ENCODE measurements at regions not wholly inside any gene's neighbourhood (a gene's known extent, or its start where the extent isn't known, plus 50 kb on each side); places are given as distances from the start of the nearest gene placed in this dataset.
A peak's percentile ranks its signal among the peaks of the same experiment; 100 is the strongest.
"Not testable (repeated sequence)": the region's sequence is repeated elsewhere in the genome, so short reads cannot be mapped to it uniquely, and the experiment has no call there.

DNA sequence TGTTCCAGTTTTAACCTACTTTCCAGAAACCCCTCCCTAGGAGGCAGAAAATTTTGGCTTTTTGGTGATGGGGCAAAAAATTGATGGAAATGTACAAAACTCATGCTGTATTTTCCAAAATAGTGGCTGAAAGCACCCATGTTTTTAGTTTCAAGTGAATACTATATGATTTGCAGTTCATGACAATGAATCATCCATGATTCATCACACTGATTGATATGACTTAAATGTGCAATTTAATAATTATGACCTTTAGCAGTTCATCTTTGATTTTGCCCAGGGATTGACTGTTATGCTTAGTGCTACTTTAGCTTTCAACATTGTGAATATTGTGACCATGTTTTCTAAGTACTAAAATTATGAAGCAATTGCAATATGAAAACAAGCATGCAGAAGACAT, 478.7 kb downstream of the HTR1B start:
- DNase-seq (ENCODE audit: low read depth, low spot score), result no peak

DNA sequence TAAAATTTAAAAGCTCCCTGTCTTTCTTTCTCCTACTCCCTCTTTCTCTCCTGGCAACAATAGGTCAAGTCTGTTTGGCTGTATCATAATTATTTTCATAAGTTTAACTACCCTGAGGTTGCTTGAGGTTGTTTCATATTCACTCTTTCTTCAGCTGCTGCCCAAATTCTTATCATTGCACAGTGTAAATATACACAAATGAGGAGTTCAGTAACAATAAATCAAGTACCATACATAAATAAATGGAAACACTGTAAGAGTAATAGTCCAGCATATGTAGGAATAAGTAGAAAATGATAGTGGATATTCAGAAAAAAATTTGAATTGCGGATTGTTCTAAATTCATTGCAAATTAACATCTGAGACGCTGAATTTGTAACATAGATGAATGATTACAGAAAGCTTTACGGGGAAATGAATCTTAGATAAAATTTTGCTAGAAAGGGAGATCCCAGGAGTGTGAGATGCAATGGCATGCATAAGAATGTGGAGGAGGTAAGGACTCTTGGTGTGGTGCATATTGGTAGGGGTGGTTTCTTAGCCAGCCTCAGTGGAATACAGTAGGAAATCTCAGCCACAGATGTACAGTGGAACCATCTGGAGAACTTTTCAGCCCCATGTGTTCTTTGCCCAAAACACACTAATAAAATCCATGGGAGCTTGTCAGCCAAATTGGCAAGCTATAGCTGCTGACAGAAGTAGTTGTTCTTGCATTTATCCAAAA, 480.7 kb downstream of the HTR1B start:
- no peak for DNase-seq (ENCODE audit: low read depth, low spot score)

DNA sequence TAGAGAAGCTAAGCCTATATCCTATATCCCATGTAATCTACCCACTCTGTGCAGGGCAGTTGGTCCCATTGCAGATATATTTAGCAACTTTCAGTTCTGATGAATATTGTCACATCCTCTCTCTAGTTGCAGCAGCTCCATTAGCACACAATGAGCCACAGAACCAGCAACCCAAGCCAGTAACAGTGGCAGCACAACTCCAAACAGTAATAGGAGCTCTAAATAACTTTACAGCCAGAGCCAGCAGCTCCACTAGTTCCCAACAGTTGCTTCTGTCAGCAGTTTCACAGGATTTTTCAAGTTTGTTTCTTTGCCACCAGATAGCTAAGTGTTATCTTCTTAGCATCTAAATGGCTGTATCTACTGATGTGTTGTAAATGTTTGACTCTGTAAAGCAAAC, 490.8 kb downstream of the HTR1B start:
- DNase-seq (ENCODE audit: low read depth, low spot score), result no peak

DNA sequence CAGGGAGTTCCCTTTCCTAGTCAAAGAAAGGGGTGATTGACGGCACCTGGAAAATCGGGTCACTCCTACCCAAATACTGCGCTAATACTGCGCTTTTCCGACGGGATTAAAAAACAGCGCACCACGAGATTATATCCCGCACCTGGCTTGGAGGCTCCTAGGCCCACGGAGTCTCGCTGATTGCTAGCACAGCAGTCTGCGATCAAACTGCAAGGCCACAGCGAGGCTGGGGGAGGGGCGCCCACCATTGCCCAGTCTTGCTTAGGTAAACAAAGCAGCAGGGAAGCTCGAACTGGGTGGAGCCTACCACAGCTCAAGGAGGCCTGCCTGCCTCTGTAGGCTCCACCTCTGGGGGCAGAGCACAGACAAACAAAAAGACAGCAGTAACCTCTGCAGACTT, 504.1 kb downstream of the HTR1B start:
- DNase-seq (ENCODE audit: low read depth, low spot score), result not testable (repeated sequence)

DNA sequence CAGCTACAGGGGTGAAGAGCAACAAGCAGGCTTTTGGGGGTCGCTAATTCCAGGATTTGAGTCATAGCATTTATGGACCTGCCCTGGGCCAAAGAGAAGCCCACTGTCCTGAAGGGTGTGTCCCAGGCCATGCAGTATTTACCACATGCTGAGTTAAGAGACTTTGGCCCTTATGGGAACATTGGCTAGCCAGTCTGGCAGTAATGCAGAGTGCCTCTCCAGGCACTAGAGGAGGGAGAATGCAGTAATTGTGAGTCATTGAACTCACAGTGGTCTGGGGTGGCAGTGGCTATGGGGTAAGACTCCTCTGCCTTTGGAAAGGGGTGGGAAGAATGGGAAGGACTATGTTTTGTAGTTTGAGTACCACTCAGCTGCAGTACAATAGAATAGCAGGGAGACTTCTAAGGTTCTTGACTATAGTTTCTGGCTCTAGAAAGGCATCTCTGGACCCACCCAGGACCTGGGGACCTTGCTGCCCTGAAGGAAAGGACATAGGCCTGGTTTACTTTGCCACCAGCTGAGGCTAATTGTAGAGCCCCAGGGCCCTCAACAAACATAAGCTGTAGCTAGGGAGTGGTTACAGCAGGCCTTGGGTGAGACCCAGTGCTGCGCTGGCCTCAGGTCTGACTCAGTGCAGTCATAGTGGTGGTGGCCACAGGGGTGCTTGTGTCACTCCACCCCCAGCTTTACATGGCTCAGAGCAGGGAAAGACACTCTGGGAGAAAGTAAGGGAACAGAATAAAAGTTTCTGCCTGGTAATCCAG, 520.9 kb downstream of the HTR1B start:
- no peak for DNase-seq (ENCODE audit: low read depth, low spot score)

DNA sequence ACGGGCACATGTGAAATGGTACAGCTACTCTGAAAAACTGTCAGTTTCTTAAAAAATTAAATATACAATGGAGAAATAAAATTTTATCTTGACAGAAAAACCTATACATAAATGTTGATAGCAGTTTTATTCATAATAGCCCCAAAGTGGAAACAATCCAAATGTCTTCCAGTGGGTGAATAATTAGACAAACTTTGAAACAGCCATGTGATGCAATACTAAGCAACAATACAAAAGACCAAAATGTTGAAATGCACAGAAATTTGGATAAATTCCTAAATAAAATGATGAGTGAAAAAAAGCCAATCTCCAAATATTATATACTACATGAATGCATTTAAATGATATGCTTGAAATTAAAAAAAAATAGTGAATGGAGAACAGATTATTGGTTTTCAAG, 523.1 kb downstream of the HTR1B start:
- no peak for DNase-seq (ENCODE audit: low read depth, low spot score)

DNA sequence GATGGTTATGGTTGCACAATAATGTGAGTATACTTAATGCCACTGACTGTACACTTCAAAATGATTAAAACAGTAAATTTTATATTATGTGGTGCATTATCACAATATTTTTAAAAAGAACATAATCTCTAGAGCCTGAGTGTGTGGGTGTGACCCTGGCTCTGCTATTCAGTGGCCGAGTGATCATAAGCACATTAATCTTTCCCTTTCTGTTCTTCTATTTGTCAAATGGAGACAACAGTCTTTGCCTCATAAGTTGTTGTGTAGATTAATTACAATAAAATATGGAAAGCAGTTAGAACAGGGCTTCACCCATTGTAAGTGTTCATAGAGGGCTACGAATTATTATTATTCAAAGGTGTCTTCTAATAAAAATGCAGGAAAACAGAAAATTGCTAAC, 548.6 kb downstream of the HTR1B start:
- no peak for DNase-seq (ENCODE audit: low read depth, low spot score)

DNA sequence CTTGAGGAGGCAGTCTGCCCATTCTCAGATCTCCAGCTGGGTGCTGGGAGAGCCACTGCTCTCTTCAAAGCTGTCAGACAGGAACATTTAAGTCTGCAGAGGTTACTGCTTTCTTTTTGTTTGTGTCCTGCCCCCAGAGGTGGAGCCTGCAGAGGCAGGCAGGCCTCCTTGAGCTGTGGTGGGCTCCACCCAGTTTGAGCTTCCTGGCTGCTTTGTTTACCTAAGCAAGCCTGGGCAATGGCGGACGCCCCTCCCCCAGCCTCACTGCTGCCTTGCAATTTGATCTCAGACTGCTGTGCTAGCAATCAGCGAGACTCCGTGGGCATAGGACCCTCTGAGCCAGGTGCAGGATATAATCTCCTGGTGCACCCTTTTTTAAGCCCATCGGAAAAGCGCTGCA, 557.8 kb downstream of the HTR1B start:
- DNase-seq (ENCODE audit: low read depth, low spot score), result not testable (repeated sequence)

DNA sequence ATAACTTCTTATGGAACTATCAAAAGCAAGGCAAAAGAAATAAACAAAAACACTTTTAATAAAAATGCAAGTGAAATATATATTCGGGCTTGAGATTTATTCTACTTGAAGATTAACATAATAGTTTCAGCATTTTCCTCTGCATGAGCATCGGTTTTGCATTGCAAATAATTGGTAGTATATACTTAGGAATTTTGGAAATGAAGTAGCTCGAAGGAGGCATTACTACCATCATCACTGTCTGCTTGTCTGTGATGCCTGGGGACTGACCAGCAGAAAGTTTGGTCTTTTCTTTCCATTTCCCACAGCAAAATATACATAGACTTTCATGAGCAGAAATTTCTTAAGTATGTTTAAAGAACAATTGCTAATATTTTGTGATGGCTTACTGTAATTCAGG, 570.7 kb downstream of the HTR1B start:
- DNase-seq (ENCODE audit: low read depth, low spot score), result no peak

DNA sequence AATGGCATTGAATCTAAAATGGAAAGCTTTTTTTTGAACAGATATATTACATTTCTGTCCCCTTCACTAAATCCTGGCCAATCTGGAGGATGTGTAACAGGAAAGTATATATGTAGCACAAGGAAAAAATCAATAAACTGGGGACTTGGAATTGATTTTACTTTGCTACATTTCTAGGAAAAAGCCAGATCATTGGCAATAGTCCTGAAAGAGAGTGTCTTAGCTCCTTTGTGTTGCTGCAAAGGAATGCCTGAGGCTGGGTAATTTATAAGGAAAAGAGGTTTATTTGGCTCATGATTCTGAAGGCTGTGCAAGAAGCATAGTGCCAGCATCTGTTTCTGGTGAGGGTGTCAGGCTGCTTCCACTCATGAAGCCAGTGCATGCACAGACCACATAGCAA, 574.9 kb downstream of the HTR1B start:
- DNase-seq (ENCODE audit: low read depth, low spot score), result no peak

DNA sequence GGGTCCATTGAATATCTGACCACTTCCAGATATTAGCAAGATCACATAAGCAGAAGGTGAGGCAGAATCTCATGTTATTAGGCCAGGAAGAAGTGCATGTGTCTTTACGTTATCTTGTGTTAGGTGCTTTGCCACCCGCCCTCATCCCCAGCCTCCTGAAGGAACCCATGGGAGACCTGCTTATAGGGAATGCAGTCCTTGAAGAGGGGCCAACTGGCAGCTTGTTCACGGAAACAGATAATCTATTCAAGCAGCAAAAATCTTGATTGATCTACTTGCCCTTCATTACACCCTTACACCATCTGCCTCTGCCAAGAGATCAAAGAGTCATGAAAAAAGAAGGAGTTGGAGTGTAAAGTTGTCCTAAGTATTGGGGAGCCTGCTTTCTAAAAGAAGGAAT, 576.4 kb downstream of the HTR1B start:
- DNase-seq (ENCODE audit: low read depth, low spot score), result no peak

DNA sequence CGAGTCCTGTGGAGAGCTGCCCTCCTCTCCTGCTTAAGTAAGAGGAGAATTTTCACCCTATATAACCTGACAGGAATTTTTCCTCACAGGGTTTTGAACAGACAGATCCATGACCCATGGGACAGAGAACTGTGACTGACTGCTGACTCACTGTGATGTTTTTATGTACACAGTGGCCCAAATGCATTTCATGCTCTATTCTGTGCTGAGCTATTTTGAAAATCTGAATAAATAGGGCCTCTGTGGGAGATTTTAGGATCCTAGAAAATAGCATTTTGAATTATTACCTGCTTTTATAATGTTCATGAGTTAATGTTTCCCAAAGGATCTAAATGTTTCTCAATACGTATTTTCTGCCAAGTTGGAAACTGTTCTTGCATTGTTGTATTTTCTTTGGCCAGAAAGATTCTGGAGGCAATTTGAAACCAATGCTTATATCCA, 577.4 kb downstream of the HTR1B start:
- peak; percentile 62 for DNase-seq (ENCODE audit: low read depth, low spot score)

DNA sequence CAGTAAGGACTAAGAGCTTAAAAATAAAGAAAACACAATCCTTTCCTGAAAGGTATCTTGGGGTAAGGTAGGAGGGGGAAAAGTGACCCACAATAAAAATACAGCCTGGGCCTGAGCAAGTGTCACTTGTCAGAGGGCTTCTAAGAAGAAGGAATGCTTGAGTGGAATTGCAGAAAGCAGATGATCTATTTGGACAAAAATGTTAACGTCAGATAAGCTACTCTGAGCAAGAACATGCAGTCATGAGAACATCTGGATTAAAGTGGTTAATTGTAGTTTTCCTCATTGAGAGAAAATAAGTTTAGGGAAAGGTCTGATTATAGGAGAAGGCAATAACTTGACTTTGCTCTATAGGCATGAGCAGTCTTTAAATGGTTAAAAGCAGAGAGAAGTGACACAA, 581.9 kb downstream of the HTR1B start:
- DNase-seq (ENCODE audit: low read depth, low spot score), result no peak

DNA sequence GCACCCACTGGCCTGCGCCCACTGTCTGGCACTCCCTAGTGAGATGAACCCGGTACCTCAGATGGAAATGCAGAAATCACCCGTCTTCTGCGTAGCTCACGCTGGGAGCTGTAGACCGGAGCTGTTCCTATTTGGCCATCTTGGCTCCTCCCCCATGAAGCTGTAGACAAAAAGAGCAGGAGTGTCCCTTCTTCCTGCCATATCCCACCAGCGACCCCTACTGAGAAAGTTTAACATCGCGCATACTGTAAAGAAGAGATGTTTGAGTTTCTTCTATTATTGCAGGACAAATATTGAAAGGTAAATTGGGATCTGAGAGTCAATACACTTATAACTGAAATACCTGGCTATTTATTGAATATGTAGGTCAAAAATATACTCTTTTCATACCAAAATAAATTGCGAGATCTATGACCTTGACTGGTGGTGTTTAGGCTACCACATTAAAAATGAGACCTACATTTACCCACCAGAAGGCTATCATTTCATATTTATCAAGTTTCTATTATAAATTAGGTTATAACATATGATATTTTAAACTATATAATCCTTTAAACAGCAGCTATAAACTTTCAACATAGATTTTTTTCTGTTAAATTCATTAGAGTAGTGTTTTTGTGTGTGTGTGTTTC, 586.3 kb downstream of the HTR1B start:
- no peak for DNase-seq (ENCODE audit: low read depth, low spot score)

DNA sequence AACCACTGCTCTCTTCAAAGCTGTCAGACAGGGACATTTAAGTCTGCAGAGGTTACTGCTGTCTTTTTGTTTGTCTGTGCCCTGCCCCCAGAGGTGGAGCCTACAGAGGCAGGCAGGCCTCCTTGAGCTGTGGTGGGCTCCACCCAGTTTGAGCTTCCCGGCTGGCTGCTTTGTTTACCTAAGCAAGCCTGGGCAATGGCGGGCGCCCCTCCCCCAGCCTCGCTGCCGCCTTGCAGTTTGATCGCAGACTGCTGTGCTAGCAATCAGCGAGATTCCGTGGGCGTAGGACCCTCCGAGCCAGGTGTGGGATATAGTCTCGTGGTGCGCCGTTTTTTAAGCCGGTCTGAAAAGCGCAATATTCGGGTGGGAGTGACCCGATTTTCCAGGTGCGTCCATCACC, 586.9 kb downstream of the HTR1B start:
- DNase-seq (ENCODE audit: low read depth, low spot score), result not testable (repeated sequence)

DNA sequence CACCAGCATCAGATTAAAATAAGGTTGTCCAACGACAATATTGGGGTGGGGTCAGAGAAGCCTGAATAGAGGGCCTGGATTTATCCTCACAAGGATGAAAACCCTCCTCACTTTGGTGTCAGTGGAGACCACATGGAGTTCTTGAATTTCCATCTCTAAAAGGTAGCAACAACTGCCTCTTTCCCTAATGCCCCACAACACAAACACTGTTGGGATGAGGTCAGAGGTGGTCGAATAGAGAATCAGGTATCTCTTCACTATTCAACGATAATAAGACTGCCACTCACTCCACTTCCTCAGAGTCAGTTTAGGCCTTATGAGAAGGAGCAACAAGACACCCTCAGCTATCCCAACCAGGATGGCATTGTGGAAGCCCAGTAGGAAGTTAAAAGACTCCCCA, 596.1 kb downstream of the HTR1B start:
- DNase-seq (ENCODE audit: low read depth, low spot score), result no peak

DNA sequence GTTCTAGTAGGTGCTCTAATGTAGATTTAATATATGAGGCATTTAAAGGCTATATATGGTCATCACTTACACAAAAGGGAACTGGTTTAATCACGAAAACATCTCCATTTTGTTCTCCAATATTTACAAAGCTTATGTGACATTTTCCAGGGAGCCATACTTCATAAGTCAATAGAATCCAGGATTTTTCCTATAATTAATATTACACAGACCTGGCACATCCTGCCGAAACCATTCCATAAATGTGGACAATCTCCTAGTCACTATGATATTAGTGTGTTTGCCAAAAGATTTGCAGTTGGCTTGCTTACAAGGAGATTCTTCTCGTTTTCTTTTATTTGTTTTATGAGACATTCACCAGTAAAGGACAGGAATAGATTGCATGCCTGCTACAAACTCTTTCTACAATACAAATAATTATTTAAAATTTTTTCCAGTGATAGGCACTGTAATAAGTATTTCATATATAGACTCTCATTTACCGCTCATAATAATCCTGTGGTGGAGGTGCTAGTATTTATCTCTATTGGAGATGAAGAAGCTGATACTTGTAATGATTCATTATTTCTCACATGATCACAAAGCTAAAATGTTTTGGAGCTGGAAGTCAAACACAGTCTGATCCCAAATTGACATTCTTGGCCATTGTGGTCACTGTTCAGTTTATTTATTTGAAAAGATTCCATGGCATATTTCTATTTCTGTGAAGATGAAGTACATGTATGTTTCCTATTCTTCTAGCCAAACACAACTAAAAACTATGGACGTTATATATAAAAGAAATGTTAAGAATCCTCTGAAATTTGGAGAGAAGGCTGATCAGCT, 597.0 kb downstream of the HTR1B start:
- no peak for DNase-seq (ENCODE audit: low read depth, low spot score)

DNA sequence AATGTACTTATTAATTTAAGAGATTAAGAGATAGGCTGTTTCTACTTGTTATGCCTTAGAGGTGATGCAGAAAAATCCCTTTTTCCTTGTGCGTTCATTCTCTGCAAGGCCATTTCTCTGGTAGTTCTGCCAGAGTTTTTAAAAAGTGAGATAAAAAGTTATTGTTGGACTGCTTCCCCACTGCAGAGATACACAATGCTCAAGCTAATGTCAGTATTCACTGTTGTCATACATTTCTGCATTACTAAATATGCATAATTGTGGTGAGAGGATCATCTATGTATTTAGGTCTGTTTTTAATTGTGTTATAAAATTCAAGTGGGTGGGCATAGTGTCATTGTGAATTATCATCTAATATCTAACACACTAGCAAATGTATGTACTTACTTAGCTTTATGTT, 600.4 kb downstream of the HTR1B start:
- DNase-seq (ENCODE audit: low read depth, low spot score), result no peak

DNA sequence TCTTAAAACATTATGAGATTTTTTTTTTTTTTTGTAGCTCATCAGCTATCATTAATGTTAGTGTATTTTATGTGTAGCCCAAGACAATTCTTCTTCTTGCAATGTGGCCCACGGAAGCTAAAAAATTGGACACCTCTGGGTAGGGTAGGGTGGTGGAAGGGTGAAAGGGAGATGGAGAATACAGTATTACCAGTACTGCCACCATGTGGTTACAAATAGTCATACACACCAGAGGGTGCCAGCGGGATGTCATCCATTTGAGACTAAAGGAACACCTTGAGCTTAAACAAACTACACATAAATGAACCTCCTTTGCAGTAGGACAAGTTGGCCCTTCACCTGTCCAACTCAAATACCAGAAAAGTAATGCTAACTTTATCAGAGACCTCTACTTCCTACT, 601.9 kb downstream of the HTR1B start:
- no peak for DNase-seq (ENCODE audit: low read depth, low spot score)

DNA sequence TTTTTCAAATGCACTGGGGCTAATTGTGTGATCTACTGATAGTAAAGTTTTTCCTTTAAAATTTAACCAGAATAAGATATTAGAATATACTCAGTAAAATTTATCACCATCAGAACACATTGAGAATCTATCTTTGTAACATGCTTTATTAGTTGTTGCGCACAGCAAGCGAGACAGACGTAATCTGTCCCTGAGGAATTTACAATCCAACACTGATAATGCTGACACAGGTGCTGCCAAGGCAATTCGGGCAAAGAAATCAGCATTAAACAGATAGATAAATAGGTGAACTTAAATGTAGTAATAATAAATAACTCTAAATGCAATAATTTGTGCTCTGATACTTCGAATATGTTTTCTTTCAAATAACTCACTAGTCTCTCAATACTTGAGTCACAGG, 607.2 kb downstream of the HTR1B start:
- DNase-seq (ENCODE audit: low read depth, low spot score), result no peak

DNA sequence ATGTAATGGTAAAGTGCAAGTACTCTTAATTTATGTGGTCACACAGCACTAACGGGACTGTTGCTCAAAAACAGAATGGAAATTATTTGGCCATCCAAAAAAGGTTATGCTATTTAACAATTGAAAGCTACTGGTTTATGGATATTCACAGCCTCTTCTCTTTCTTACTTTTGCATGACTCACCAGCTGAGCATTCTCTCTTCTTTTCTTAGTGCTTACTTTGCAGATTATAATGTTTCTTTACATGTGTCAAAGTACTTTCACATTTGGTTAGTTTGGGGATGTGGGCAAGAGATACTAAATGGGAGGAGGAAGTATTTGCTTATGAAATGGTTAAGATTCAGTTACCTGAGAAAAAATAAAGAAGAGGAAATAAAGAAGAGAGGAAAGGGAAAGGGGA, 610.5 kb downstream of the HTR1B start:
- peak; percentile 33 for DNase-seq (ENCODE audit: low read depth, low spot score)

All from brain pericyte (primary cell).